ENCODE measurements at regions not wholly inside any gene's neighbourhood (a gene's known extent, or its start where the extent isn't known, plus 50 kb on each side); places are given as distances from the start of the nearest gene placed in this dataset.

- intact Hi-C loops (cut with micrococcal nuclease; ENCODE audit: unreplicated experiment), result no loop called here
- H3K4me1 ChIP-seq (ENCODE audit: control insufficient read depth, insufficient read depth, low read length), result no peaks in the 10 kb centered on the region
- H3K27ac ChIP-seq (ENCODE audit: low read length), result no peak overlapping the region
- H3K36me3 ChIP-seq (ENCODE audit: control insufficient read depth, insufficient read depth, low read length), result no peaks in the 10 kb centered on the region
- DNase-seq (ENCODE audit: low read depth, low spot score) (no peak), ATAC-seq (no peak)
- H3K9me3 ChIP-seq (ENCODE audit: control insufficient read depth, insufficient read depth, low read depth, low read length), result no peaks in the 10 kb centered on the region
- CTCF ChIA-PET, result no interaction called here
- POLR2A ChIA-PET, result no interaction called here
- H3K27me3 ChIP-seq (ENCODE audit: control insufficient read depth, insufficient read depth, low read length), result no peaks in the 10 kb centered on the region
- H3K4me3 ChIP-seq (ENCODE audit: low read depth in 2 of 2, low read length in 2 of 2), result no peak overlapping the region
- BruUV-seq (replicated peaks), result no TSS peak
- TF ChIP-seq REST (IDR thresholded peaks at IDR 0.05; ENCODE audit: insufficient read depth in 1 of 2, low read depth in 2 of 2, low read length in 1 of 2) (no peak), CTCF (IDR thresholded peaks at IDR 0.05) (no peak), SIN3A (IDR thresholded peaks at IDR 0.05; ENCODE audit: borderline replicate concordance, insufficient read depth, low read depth, low read length) (no peak), TCF7L2 (IDR thresholded peaks at IDR 0.05; ENCODE audit: low read depth, low read length) (no peak), POLR2AphosphoS5 (IDR thresholded peaks at IDR 0.05; ENCODE audit: low read depth, low read length) (no peak)
- in situ Hi-C loops (cut with HindIII; ENCODE audit: low pct_unique_long_range_greater_than_20kb, low sequenced_read_pairs), result no loop called here
These were observed 269.1 kb downstream of the TMX3 start for GRCh38 chr18:68445668-68446426.

- no TSS peak for BruUV-seq (replicated peaks)
- ChIA-PET CTCF (no interaction called here), POLR2A (no interaction called here)
- TF ChIP-seq POLR2AphosphoS5 (IDR thresholded peaks at IDR 0.05; ENCODE audit: low read depth, low read length) (no peak), SIN3A (IDR thresholded peaks at IDR 0.05; ENCODE audit: borderline replicate concordance, insufficient read depth, low read depth, low read length) (no peak), REST (IDR thresholded peaks at IDR 0.05; ENCODE audit: insufficient read depth in 1 of 2, low read depth in 2 of 2, low read length in 1 of 2) (no peak), TCF7L2 (IDR thresholded peaks at IDR 0.05; ENCODE audit: low read depth, low read length) (no peak), CTCF (IDR thresholded peaks at IDR 0.05) (no peak)
- H3K27me3 ChIP-seq (ENCODE audit: control insufficient read depth, insufficient read depth, low read length), result no peaks in the 10 kb centered on the region
- in situ Hi-C loops (cut with HindIII; ENCODE audit: low pct_unique_long_range_greater_than_20kb, low sequenced_read_pairs), result no loop called here
- no peak overlapping the region for H3K27ac ChIP-seq (ENCODE audit: low read length)
- intact Hi-C loops (cut with micrococcal nuclease; ENCODE audit: unreplicated experiment), result no loop called here
- no peaks in the 10 kb centered on the region for H3K36me3 ChIP-seq (ENCODE audit: control insufficient read depth, insufficient read depth, low read length)
- H3K4me1 ChIP-seq (ENCODE audit: control insufficient read depth, insufficient read depth, low read length), result no peaks in the 10 kb centered on the region
- H3K4me3 ChIP-seq (ENCODE audit: low read depth in 2 of 2, low read length in 2 of 2), result no peak overlapping the region
- ATAC-seq, result no peak
- no peak for DNase-seq (ENCODE audit: low read depth, low spot score)
- H3K9me3 ChIP-seq (ENCODE audit: control insufficient read depth, insufficient read depth, low read depth, low read length), result no peaks in the 10 kb centered on the region
These were observed 269.8 kb downstream of the TMX3 start for GRCh38 chr18:68445136-68445535.
